Keratinocyte (primary cell): ENCODE measurements at regions not wholly inside any gene's neighbourhood (a gene's known extent, or its start where the extent isn't known, plus 50 kb on each side); places are given as distances from the start of the nearest gene placed in this dataset.

Experiments
- DNase-seq: peaks from one replicate; pipeline ENCODE4 v3.0.0-alpha.2; 2011; ENCODE audit warnings: low read depth, missing footprints, low spot score
- FAIRE-seq: peaks from 2 replicates; lab custom pipeline; 2011; peaks lifted over from hg19 to GRCh38; lab: Jason Lieb, UNC
- H2AFZ ChIP-seq: 2 replicates; pipeline ENCODE4 v1.6.0; 2012; ENCODE audit warnings: low read length, control low read depth, inconsistent platforms; ENCODE audit not compliant: control insufficient read depth
- H3K27ac ChIP-seq: 2 replicates; pipeline ENCODE4 v1.5.1; 2011; ENCODE audit warnings: low read length; ENCODE audit not compliant: control insufficient read depth, insufficient read depth
- H3K27me3 ChIP-seq: 3 replicates; pipeline ENCODE4 v1.6.0; 2011; ENCODE audit warnings: low read length; ENCODE audit not compliant: control insufficient read depth, insufficient read depth; ENCODE audit errors: extremely low read depth
- H3K36me3 ChIP-seq, 2 experiments: 2 replicates in 1 of 2; 3 replicates in 1 of 2; pipeline ENCODE4 v1.5.1; 2011; ENCODE audit warnings: low read length in 2 of 2, mild to moderate bottlenecking in 1 of 2; ENCODE audit not compliant: control insufficient read depth in 2 of 2, insufficient read depth in 2 of 2; ENCODE audit errors: extremely low read depth in 1 of 2
- H3K4me1 ChIP-seq: 3 replicates; pipeline ENCODE4 v1.5.1; 2011; ENCODE audit warnings: low read length; ENCODE audit not compliant: control insufficient read depth, insufficient read depth; ENCODE audit errors: extremely low read depth
- H3K4me2 ChIP-seq: 3 replicates; pipeline ENCODE4 v1.6.0; 2011; ENCODE audit warnings: low read depth, low read length; ENCODE audit not compliant: control insufficient read depth, insufficient read depth; ENCODE audit errors: extremely low read depth
- H3K4me3 ChIP-seq, 3 experiments: fragments of 200-600 bp in 1 of 3; sonication (generic) in 1 of 3; 2 replicates in 2 of 3; 3 replicates in 1 of 3; pipeline ENCODE4 v1.5.1; 2011 to 2016; ENCODE audit warnings: low read length in 3 of 3, mild to moderate bottlenecking in 3 of 3, control low read depth in 2 of 3, inconsistent platforms in 1 of 3, low read depth in 1 of 3, mixed read lengths in 1 of 3, mixed run types in 1 of 3, moderate library complexity in 1 of 3; ENCODE audit not compliant: control insufficient read depth in 2 of 3, insufficient read depth in 2 of 3; ENCODE audit errors: extremely low read depth in 1 of 3
- H3K79me2 ChIP-seq: 2 replicates; pipeline ENCODE4 v1.6.0; 2012; ENCODE audit warnings: low read length; ENCODE audit not compliant: control insufficient read depth, insufficient read depth
- H3K9ac ChIP-seq: 3 replicates; pipeline ENCODE4 v1.6.0; 2011; ENCODE audit warnings: low read length; ENCODE audit not compliant: control insufficient read depth, insufficient read depth; ENCODE audit errors: extremely low read depth
- H3K9me1 ChIP-seq: 3 replicates; pipeline ENCODE4 v1.6.0; 2011; ENCODE audit warnings: low read length; ENCODE audit not compliant: control insufficient read depth, insufficient read depth; ENCODE audit errors: extremely low read depth
- H3K9me3 ChIP-seq: 2 replicates; pipeline ENCODE4 v1.5.1; 2012; ENCODE audit warnings: low read depth, low read length; ENCODE audit not compliant: control insufficient read depth
- H4K20me1 ChIP-seq: 3 replicates; pipeline ENCODE4 v1.6.0; 2011; ENCODE audit warnings: low read length; ENCODE audit not compliant: control insufficient read depth, insufficient read depth; ENCODE audit errors: extremely low read depth
- EZH2 ChIP-seq: IDR thresholded peaks from one replicate; pipeline ENCODE4 v1.6.1; 2012; ENCODE audit warnings: inconsistent platforms, mild to moderate bottlenecking, low read length, moderate library complexity
- dilution Hi-C: fragments of 300-500 bp; cut with MboI; formaldehyde crosslinking; loops from one replicate; pipeline ENCODE4 v1.7.0; 2020; ENCODE audit warnings: low sequenced_read_pairs; ENCODE audit not compliant: extremely low pct_ligation_motif_present
- TF ChIP-seq, protein P1 (sequence below), 3 experiments: IDR thresholded peaks in 1 of 3; conservative IDR thresholded peaks in 1 of 3; optimal IDR thresholded peaks in 1 of 3; 2 replicates in 2 of 3; 3 replicates in 1 of 3; pipeline versions ENCODE3 to v1.5.1; 2011; ENCODE audit warnings: low read length in 3 of 3, mild to moderate bottlenecking in 3 of 3, moderate library complexity in 2 of 3, control low read depth in 1 of 3, inconsistent platforms in 1 of 3; ENCODE audit not compliant: insufficient read depth in 2 of 3; ENCODE audit errors: extremely low read depth in 1 of 3

DNA sequence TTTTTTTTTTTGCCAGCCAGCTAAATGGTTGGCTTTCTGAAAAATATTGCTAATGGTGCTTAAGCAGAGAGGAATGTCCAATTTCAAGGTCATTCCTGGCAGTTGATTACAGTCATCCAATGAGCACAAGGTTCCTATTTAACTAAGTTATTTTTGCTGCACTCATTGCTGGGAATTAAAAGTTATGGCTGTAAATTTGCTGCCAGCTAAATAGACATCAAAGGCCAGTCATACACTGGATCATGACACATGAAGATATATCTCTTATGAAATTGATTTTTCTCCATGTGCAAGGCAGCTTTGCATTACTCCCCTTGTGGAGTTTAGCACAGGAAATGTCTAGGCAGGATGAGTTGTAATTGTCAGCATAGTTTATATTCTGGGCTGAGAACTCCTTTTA, 1898.4 kb upstream of the CELF4 start:
- no peaks in the 10 kb centered on the region for H3K9me1 ChIP-seq
- DNase-seq (no peak), FAIRE-seq (no peak)
- H3K79me2 ChIP-seq, result no peaks in the 10 kb centered on the region
- H3K9me3 ChIP-seq, result no peaks in the 10 kb centered on the region
- no peak overlapping the region for H3K9ac ChIP-seq
- no peaks in the 10 kb centered on the region for H3K27me3 ChIP-seq
- no peaks in the 10 kb centered on the region for H4K20me1 ChIP-seq
- H3K4me2 ChIP-seq, result no peak overlapping the region
- no peak overlapping the region for H2AFZ ChIP-seq
- no peaks in the 10 kb centered on the region for H3K36me3 ChIP-seq
- H3K27ac ChIP-seq, result no peak overlapping the region
- no peak overlapping the region for H3K4me3 ChIP-seq
- H3K4me1 ChIP-seq, result peaks cover 8% of the 10 kb centered on the region
- dilution Hi-C loops, result no loop called here
- TF ChIP-seq, protein P1, sequence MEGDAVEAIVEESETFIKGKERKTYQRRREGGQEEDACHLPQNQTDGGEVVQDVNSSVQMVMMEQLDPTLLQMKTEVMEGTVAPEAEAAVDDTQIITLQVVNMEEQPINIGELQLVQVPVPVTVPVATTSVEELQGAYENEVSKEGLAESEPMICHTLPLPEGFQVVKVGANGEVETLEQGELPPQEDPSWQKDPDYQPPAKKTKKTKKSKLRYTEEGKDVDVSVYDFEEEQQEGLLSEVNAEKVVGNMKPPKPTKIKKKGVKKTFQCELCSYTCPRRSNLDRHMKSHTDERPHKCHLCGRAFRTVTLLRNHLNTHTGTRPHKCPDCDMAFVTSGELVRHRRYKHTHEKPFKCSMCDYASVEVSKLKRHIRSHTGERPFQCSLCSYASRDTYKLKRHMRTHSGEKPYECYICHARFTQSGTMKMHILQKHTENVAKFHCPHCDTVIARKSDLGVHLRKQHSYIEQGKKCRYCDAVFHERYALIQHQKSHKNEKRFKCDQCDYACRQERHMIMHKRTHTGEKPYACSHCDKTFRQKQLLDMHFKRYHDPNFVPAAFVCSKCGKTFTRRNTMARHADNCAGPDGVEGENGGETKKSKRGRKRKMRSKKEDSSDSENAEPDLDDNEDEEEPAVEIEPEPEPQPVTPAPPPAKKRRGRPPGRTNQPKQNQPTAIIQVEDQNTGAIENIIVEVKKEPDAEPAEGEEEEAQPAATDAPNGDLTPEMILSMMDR (optimal IDR thresholded peaks at IDR 0.05 in 1 of 3, IDR thresholded peaks at IDR 0.05 in 1 of 3, conservative IDR thresholded peaks at IDR 0.05 in 1 of 3; ENCODE audit: extremely low read depth in 1 of 3, insufficient read depth in 2 of 3, low read length in 3 of 3), result no peak
- TF ChIP-seq EZH2, result no peak

DNA sequence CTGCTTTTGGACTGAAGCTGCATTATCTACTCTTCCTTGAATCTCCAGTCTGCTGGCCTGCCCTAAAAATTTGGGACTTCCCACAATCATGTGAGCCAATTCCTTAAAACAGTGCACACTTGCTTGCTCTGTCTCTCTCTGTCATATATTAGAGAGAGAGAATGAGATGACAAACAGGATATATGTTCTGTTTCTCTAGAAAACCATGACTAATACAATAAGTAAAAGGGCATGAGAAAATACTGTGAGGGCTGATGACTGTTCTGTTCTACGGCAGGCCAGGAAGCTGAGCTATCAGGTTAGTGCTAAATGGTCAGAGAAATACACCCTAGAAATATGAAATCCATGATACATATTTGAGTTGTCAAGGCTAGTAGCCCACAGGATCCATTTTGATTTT, 1896.8 kb upstream of the CELF4 start:
- DNase-seq (no peak), FAIRE-seq (peak; percentile 23)
- Histone ChIP-seq H3K9ac (no peak overlapping the region), H2AFZ (no peak overlapping the region), H3K27ac (peak overlapping the region; percentile 13), H3K9me3 (no peaks in the 10 kb centered on the region), H4K20me1 (no peaks in the 10 kb centered on the region), H3K27me3 (no peaks in the 10 kb centered on the region), H3K79me2 (no peaks in the 10 kb centered on the region), H3K4me1 (peaks cover 8% of the 10 kb centered on the region), H3K9me1 (no peaks in the 10 kb centered on the region), H3K4me3 (no peak overlapping the region), H3K4me2 (no peak overlapping the region), H3K36me3 (no peaks in the 10 kb centered on the region)
- dilution Hi-C loops, result no loop called here
- TF ChIP-seq, protein P1 (optimal IDR thresholded peaks at IDR 0.05 in 1 of 3, IDR thresholded peaks at IDR 0.05 in 1 of 3, conservative IDR thresholded peaks at IDR 0.05 in 1 of 3; ENCODE audit: extremely low read depth in 1 of 3, insufficient read depth in 2 of 3, low read length in 3 of 3), result no peak
- no peak for TF ChIP-seq EZH2
